ENCODE measurements at regions not wholly inside any gene's neighbourhood (a gene's known extent, or its start where the extent isn't known, plus 50 kb on each side); places are given as distances from the start of the nearest gene placed in this dataset.

DNA sequence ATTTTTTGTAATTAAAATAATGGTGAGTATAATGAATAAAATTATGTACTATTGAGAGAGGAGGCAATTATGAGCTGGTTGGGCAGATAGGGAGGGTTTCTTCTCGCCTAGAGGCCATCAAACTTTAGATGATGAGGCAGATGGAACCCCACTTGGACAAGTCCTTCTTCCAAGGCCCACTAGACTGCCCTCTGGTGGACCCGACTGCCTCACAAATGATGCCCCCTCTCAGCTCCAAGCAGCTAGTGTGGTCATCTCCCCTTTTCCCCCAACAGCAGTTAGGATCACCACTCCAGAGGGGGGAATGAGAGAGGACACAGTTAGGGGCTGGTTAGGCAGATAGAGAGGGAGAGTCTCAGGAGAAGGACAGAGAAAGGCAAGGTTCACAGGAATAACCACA is 348.0 kb upstream of the CDH18 start:
- TF ChIP-seq EZH2 (IDR thresholded peaks at IDR 0.05; ENCODE audit: insufficient read depth, low read length), result no peak
- TF ChIP-seq, protein P1, sequence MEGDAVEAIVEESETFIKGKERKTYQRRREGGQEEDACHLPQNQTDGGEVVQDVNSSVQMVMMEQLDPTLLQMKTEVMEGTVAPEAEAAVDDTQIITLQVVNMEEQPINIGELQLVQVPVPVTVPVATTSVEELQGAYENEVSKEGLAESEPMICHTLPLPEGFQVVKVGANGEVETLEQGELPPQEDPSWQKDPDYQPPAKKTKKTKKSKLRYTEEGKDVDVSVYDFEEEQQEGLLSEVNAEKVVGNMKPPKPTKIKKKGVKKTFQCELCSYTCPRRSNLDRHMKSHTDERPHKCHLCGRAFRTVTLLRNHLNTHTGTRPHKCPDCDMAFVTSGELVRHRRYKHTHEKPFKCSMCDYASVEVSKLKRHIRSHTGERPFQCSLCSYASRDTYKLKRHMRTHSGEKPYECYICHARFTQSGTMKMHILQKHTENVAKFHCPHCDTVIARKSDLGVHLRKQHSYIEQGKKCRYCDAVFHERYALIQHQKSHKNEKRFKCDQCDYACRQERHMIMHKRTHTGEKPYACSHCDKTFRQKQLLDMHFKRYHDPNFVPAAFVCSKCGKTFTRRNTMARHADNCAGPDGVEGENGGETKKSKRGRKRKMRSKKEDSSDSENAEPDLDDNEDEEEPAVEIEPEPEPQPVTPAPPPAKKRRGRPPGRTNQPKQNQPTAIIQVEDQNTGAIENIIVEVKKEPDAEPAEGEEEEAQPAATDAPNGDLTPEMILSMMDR (IDR thresholded peaks at IDR 0.05; ENCODE audit: insufficient read depth, low read depth, low read length), result no peak
